MM.1S (cell line): ENCODE measurements at regions not wholly inside any gene's neighbourhood (a gene's known extent, or its start where the extent isn't known, plus 50 kb on each side); places are given as distances from the start of the nearest gene placed in this dataset.

ENCODE experiments used
- DNase-seq: peaks from one replicate; pipeline ENCODE4 v3.0.0-alpha.2; 2015
- H2AFZ ChIP-seq: fragments of 300-600 bp; sonication (generic); 2 replicates; pipeline ENCODE4 v1.6.0; 2016; ENCODE audit warnings: antibody characterized with exemption, low read length
- H3F3A ChIP-seq: fragments of 300-600 bp; sonication (generic); 2 replicates; pipeline ENCODE4 v1.6.1; 2016; ENCODE audit warnings: mild to moderate bottlenecking, antibody characterized with exemption, low read length, moderate library complexity, mixed read lengths; ENCODE audit not compliant: insufficient read depth
- H3K27ac ChIP-seq: fragments of 300-600 bp; sonication (generic); 2 replicates; pipeline ENCODE4 v1.5.1; 2016; ENCODE audit warnings: mild to moderate bottlenecking, low read length
- H3K27me3 ChIP-seq: fragments of 300-600 bp; sonication (generic); replicated peaks from 2 replicates; pipeline ENCODE4 v1.6.0; 2016; ENCODE audit warnings: low read length; ENCODE audit not compliant: insufficient read depth
- H3K36me3 ChIP-seq: fragments of 300-600 bp; sonication (generic); replicated peaks from 2 replicates; pipeline ENCODE4 v1.6.1; 2016; ENCODE audit warnings: mild to moderate bottlenecking, low read length, mixed read lengths; ENCODE audit not compliant: insufficient read depth
- H3K4me1 ChIP-seq: fragments of 300-600 bp; sonication (generic); 2 replicates; pipeline ENCODE4 v1.6.1; 2016; ENCODE audit warnings: low read length, mixed read lengths
- H3K4me2 ChIP-seq: fragments of 300-600 bp; sonication (generic); 2 replicates; pipeline ENCODE4 v1.6.0; 2016; ENCODE audit warnings: low read depth, low read length
- H3K4me3 ChIP-seq: fragments of 300-600 bp; sonication (generic); 2 replicates; pipeline ENCODE4 v1.5.1; 2016; ENCODE audit warnings: low read length, mixed read lengths
- H3K79me2 ChIP-seq: fragments of 300-600 bp; sonication (generic); 2 replicates; pipeline ENCODE4 v1.6.1; 2016; ENCODE audit warnings: mixed run types, low read length, mixed read lengths
- H3K9ac ChIP-seq: fragments of 300-600 bp; sonication (generic); 2 replicates; pipeline ENCODE4 v1.6.1; 2016; ENCODE audit warnings: low read length, mixed read lengths
- H3K9me2 ChIP-seq: fragments of 300-600 bp; sonication (generic); replicated peaks from 2 replicates; pipeline ENCODE4 v1.6.1; 2016; ENCODE audit warnings: mild to moderate bottlenecking, low read length, mixed read lengths; ENCODE audit not compliant: insufficient read depth
- H3K9me3 ChIP-seq: fragments of 300-600 bp; sonication (generic); replicated peaks from 2 replicates; pipeline ENCODE4 v1.6.1; 2016; ENCODE audit warnings: mild to moderate bottlenecking, low read length, mixed read lengths; ENCODE audit not compliant: insufficient read depth
- H4K20me1 ChIP-seq: fragments of 300-600 bp; sonication (generic); 2 replicates; pipeline ENCODE4 v1.6.1; 2016; ENCODE audit warnings: mild to moderate bottlenecking, low read length, moderate library complexity, mixed read lengths; ENCODE audit not compliant: insufficient read depth
- CTCF ChIP-seq: fragments of 300-600 bp; sonication (generic); IDR thresholded peaks from 2 replicates; pipeline ENCODE4 v1.5.1; 2016; ENCODE audit warnings: antibody characterized with exemption, low read length, mixed read lengths
- EZH2 ChIP-seq: fragments of 300-600 bp; sonication (generic); optimal IDR thresholded peaks from 2 replicates; pipeline ENCODE3; 2017; ENCODE audit warnings: low read depth, mild to moderate bottlenecking, antibody characterized with exemption, low read length, mixed read lengths
- EZH2phosphoT487 ChIP-seq: fragments of 300-600 bp; sonication (generic); IDR thresholded peaks from 2 replicates; pipeline ENCODE4 v1.6.1; 2018; ENCODE audit warnings: antibody characterized with exemption, low read length

DNA sequence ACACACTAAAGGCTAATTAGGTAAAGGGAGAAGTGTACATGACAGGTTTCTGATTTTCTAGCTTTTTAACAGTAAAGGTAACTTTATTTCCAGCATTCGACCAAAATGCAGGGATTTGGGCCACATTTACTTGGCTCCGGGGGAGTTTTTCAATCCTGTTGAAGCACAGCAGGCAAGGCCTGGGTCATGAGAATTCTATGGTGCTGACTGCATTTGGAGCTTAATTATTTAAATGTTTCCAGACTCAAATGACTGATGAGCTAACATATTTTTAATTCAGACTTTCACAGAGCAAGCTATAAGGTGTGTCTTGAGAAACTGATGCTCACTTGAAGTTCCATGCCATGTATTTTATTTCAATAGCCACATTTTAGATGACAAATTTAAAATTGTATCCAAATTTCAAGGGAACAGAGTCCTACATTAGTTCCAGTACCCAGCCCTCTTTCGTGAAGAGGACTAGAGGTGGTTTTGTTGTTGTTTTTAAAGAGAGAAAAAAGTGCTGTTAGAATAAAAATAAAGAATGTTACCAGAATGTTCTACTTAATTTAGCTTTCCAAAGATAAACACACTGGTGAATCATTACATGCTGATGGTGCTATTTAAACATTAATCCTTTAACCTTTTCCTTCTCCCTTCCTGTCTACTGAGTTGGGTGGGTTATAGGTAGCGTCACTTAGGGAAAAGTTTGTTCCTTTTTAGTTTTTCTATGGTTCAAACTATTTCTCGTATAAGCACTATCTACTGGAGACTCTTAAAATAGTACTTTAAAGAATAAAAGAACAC, 82.3 kb upstream of the PHACTR2 start:
- H4K20me1 ChIP-seq, result no peaks in the 10 kb centered on the region
- no peak for DNase-seq
- H3K9me3 ChIP-seq, result no peaks in the 10 kb centered on the region

DNA sequence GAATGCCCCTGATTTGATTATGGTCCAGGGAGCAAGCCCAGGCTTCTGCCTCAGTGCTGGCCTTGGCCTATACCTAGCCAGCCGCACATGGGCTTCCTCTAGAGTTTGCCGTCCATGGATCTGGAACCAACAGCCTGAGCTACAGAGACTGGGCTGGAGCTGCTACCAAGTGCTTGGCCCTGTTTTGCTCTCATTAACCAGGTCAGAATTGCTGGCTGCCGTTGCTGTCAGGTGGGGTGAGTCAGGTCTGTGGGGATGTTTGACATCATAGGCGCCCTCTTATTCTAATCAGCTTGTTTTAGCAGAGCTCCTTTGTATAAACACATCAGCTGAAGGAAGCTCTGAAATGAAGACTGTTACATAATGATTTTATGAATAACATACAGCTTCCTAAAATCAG, 83.1 kb upstream of the PHACTR2 start:
- no peak overlapping the region for H3K9ac ChIP-seq
- no peaks in the 10 kb centered on the region for H3K36me3 ChIP-seq
- H3K4me3 ChIP-seq, result no peak overlapping the region
- no peaks in the 10 kb centered on the region for H3F3A ChIP-seq
- no peaks in the 10 kb centered on the region for H3K79me2 ChIP-seq
- no peaks in the 10 kb centered on the region for H3K4me1 ChIP-seq
- no peak for DNase-seq
- H4K20me1 ChIP-seq, result no peaks in the 10 kb centered on the region
- H3K27me3 ChIP-seq, result no peaks in the 10 kb centered on the region
- H3K27ac ChIP-seq, result no peak overlapping the region
- H3K9me2 ChIP-seq, result no peaks in the 10 kb centered on the region
- no peaks in the 10 kb centered on the region for H3K9me3 ChIP-seq
- H2AFZ ChIP-seq, result no peak overlapping the region
- TF ChIP-seq EZH2phosphoT487 (no peak), CTCF (no peak)
- H3K4me2 ChIP-seq, result no peak overlapping the region

More for the DNA sequence above, 82.3 kb upstream of the PHACTR2 start:
- no peaks in the 10 kb centered on the region for H3F3A ChIP-seq
- no peak overlapping the region for H3K9ac ChIP-seq
- no peak overlapping the region for H3K4me3 ChIP-seq
- no peaks in the 10 kb centered on the region for H3K9me2 ChIP-seq
- H3K79me2 ChIP-seq, result no peaks in the 10 kb centered on the region
- no peaks in the 10 kb centered on the region for H3K27me3 ChIP-seq
- H3K27ac ChIP-seq, result no peak overlapping the region
- no peak overlapping the region for H3K4me2 ChIP-seq
- no peaks in the 10 kb centered on the region for H3K4me1 ChIP-seq
- no peaks in the 10 kb centered on the region for H3K36me3 ChIP-seq
- H2AFZ ChIP-seq, result no peak overlapping the region
- TF ChIP-seq CTCF (no peak), EZH2 (no peak), EZH2phosphoT487 (no peak)

- Histone ChIP-seq H3K9me2 (no peaks in the 10 kb centered on the region), H3K9ac (no peak overlapping the region), H3K27ac (no peak overlapping the region), H3K9me3 (no peaks in the 10 kb centered on the region), H3K36me3 (no peaks in the 10 kb centered on the region), H3K79me2 (no peaks in the 10 kb centered on the region), H2AFZ (no peak overlapping the region), H3F3A (no peaks in the 10 kb centered on the region), H3K4me1 (no peaks in the 10 kb centered on the region), H3K4me3 (no peak overlapping the region), H4K20me1 (no peaks in the 10 kb centered on the region), H3K27me3 (no peaks in the 10 kb centered on the region), H3K4me2 (no peak overlapping the region)
- TF ChIP-seq EZH2phosphoT487, result no peak
- TF ChIP-seq EZH2, result no peak
- TF ChIP-seq CTCF, result no peak
- DNase-seq, result no peak
Observed at GRCh38 chr6:143592335-143592734, 80.8 kb upstream of the FUCA2 start.
